SK-N-SH treated with all-trans-retinoic acid at 6 μM for 48 hours (cell line): ENCODE measurements at regions not wholly inside any gene's neighbourhood (a gene's known extent, or its start where the extent isn't known, plus 50 kb on each side); places are given as distances from the start of the nearest gene placed in this dataset.

Experiments used
- ATAC-seq: fragments of 200-7000 bp; cut with Tn5 transposase; 3 replicates; pipeline ENCODE4 v1.9.1; 2020; ENCODE audit warnings: mild to moderate bottlenecking, moderate library complexity
- ARNTL ChIP-seq: fragments of 450-650 bp; formaldehyde crosslinking; IDR thresholded peaks from 2 replicates; pipeline ENCODE4 v1.5.0; 2020; ENCODE audit warnings: low read depth, mild to moderate bottlenecking, moderate library complexity, borderline replicate concordance
- BACH2 ChIP-seq: fragments of 250-450 bp; sonication (Bioruptor Pico); IDR thresholded peaks from 2 replicates; pipeline ENCODE4 v1.9.0; 2021; ENCODE audit warnings: mild to moderate bottlenecking, borderline replicate concordance
- CSDC2 ChIP-seq: fragments of 250-450 bp; sonication (Bioruptor Pico); IDR thresholded peaks from 2 replicates; pipeline ENCODE4 v1.5.0; 2020; ENCODE audit warnings: mild to moderate bottlenecking, moderate library complexity
- ESRRG ChIP-seq: fragments of 250-450 bp; sonication (Bioruptor Pico); IDR thresholded peaks from 2 replicates; pipeline ENCODE4 v1.6.1; 2021; ENCODE audit warnings: mild to moderate bottlenecking
- GLIS3 ChIP-seq: fragments of 250-450 bp; sonication (Bioruptor Pico); IDR thresholded peaks from 2 replicates; pipeline ENCODE4 v1.5.0; 2020; ENCODE audit warnings: mild to moderate bottlenecking, moderate library complexity
- ISL1 ChIP-seq: fragments of 250-450 bp; sonication (Bioruptor Pico); IDR thresholded peaks from 2 replicates; pipeline ENCODE4 v2.1.2; 2022; ENCODE audit warnings: mild to moderate bottlenecking, moderate library complexity
- OSR1 ChIP-seq: fragments of 250-450 bp; sonication (Bioruptor Pico); IDR thresholded peaks from 2 replicates; pipeline ENCODE4 v1.8.0; 2022; ENCODE audit warnings: moderate library complexity, mild to moderate bottlenecking, inconsistent platforms
- PPARA ChIP-seq: fragments of 250-450 bp; sonication (Bioruptor Pico); IDR thresholded peaks from 2 replicates; pipeline ENCODE4 v1.5.0; 2020; ENCODE audit warnings: mild to moderate bottlenecking, borderline replicate concordance
- RARB ChIP-seq: fragments of 250-450 bp; sonication (Bioruptor Pico); IDR thresholded peaks from 2 replicates; pipeline ENCODE4 v1.8.0; 2021; ENCODE audit warnings: mild to moderate bottlenecking, moderate library complexity
- SNAI2 ChIP-seq: fragments of 250-450 bp; sonication (Bioruptor Pico); IDR thresholded peaks from 2 replicates; pipeline ENCODE4 v1.5.0; 2020; ENCODE audit warnings: mild to moderate bottlenecking, moderate library complexity
- TCF4 ChIP-seq: fragments of 250-450 bp; sonication (Bioruptor Pico); IDR thresholded peaks from 2 replicates; pipeline ENCODE4 v1.8.0; 2021; ENCODE audit warnings: mild to moderate bottlenecking, moderate library complexity, borderline replicate concordance
- TOX ChIP-seq: fragments of 250-450 bp; sonication (Bioruptor Pico); IDR thresholded peaks from 2 replicates; pipeline ENCODE4 v1.8.0; 2021; ENCODE audit warnings: mild to moderate bottlenecking, moderate library complexity, borderline replicate concordance
- ZC3H10 ChIP-seq: fragments of 250-450 bp; sonication (Bioruptor Pico); IDR thresholded peaks from 2 replicates; pipeline ENCODE4 v1.5.1; 2021; ENCODE audit warnings: mild to moderate bottlenecking, moderate library complexity
- ZFP3 ChIP-seq: fragments of 250-450 bp; sonication (Bioruptor Pico); IDR thresholded peaks from 2 replicates; pipeline ENCODE4 v1.5.0; 2020; ENCODE audit warnings: mild to moderate bottlenecking, moderate library complexity
- ZNF70 ChIP-seq: fragments of 450-650 bp; formaldehyde crosslinking; IDR thresholded peaks from 2 replicates; pipeline ENCODE4 v1.5.0; 2020; ENCODE audit warnings: mild to moderate bottlenecking, moderate library complexity
- ZNF8 ChIP-seq: fragments of 450-650 bp; formaldehyde crosslinking; IDR thresholded peaks from 2 replicates; pipeline ENCODE4 v1.5.0; 2020; ENCODE audit warnings: mild to moderate bottlenecking, moderate library complexity
- TF ChIP-seq, protein P1 (sequence below): fragments of 250-450 bp; sonication (Bioruptor Pico); IDR thresholded peaks from 2 replicates; pipeline ENCODE4 v1.8.0; 2021; ENCODE audit warnings: low read depth, mild to moderate bottlenecking, moderate library complexity, borderline replicate concordance
- TF ChIP-seq, protein P2 (sequence below): fragments of 250-450 bp; sonication (Bioruptor Pico); IDR thresholded peaks from 2 replicates; pipeline ENCODE4 v1.8.0; 2020; ENCODE audit warnings: mild to moderate bottlenecking, moderate library complexity, borderline replicate concordance
- TF ChIP-seq, protein P3 (sequence below): fragments of 250-450 bp; sonication (Bioruptor Pico); IDR thresholded peaks from 2 replicates; pipeline ENCODE4 v1.5.0; 2020; ENCODE audit warnings: mild to moderate bottlenecking, moderate library complexity
- TF ChIP-seq, protein P4 (sequence below): fragments of 250-450 bp; sonication (Bioruptor Pico); IDR thresholded peaks from 2 replicates; pipeline ENCODE4 v1.5.1; 2020; ENCODE audit warnings: low read depth, mild to moderate bottlenecking, moderate library complexity

DNA sequence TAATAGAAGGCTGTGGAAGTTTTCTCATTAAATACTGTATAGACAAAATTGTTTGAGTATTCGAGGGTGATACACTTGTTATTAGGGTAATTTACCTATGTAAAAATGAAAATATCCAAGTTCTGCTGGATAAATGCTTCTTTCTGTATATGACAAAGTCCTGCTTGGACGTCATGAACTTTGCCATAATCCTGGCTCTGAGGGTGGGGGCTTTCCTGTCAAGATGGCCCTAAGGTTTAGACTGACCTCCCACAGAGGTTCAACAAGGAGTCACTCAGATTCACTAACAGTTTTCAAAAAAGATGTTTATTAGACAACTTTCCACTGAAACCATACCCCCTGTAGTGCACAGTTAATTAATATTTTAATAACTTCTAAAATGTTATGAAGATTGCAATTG, 52.5 kb upstream of the NABP1 start:
- ATAC-seq = no peak
- TF ChIP-seq ZNF70 (CRISPR knock-in tag) (no peak), ZFP3 (CRISPR knock-in tag) (no peak), ARNTL (no peak), ZNF8 (no peak), ZC3H10 (CRISPR knock-in tag) (no peak), TCF4 (CRISPR knock-in tag) (no peak), PPARA (CRISPR knock-in tag) (no peak), SNAI2 (CRISPR knock-in tag) (no peak), ESRRG (no peak), ISL1 (CRISPR knock-in tag) (no peak), BACH2 (CRISPR knock-in tag) (no peak), OSR1 (CRISPR knock-in tag) (no peak)
- TF ChIP-seq, protein P1, sequence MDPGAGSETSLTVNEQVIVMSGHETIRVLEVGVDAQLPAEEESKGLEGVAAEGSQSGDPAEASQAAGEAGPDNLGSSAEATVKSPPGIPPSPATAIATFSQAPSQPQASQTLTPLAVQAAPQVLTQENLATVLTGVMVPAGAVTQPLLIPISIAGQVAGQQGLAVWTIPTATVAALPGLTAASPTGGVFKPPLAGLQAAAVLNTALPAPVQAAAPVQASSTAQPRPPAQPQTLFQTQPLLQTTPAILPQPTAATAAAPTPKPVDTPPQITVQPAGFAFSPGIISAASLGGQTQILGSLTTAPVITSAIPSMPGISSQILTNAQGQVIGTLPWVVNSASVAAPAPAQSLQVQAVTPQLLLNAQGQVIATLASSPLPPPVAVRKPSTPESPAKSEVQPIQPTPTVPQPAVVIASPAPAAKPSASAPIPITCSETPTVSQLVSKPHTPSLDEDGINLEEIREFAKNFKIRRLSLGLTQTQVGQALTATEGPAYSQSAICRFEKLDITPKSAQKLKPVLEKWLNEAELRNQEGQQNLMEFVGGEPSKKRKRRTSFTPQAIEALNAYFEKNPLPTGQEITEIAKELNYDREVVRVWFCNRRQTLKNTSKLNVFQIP (CRISPR knock-in tag) = no peak
- TF ChIP-seq, protein P2, sequence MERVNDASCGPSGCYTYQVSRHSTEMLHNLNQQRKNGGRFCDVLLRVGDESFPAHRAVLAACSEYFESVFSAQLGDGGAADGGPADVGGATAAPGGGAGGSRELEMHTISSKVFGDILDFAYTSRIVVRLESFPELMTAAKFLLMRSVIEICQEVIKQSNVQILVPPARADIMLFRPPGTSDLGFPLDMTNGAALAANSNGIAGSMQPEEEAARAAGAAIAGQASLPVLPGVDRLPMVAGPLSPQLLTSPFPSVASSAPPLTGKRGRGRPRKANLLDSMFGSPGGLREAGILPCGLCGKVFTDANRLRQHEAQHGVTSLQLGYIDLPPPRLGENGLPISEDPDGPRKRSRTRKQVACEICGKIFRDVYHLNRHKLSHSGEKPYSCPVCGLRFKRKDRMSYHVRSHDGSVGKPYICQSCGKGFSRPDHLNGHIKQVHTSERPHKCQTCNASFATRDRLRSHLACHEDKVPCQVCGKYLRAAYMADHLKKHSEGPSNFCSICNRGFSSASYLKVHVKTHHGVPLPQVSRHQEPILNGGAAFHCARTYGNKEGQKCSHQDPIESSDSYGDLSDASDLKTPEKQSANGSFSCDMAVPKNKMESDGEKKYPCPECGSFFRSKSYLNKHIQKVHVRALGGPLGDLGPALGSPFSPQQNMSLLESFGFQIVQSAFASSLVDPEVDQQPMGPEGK (CRISPR knock-in tag) = no peak
- TF ChIP-seq, protein P3, sequence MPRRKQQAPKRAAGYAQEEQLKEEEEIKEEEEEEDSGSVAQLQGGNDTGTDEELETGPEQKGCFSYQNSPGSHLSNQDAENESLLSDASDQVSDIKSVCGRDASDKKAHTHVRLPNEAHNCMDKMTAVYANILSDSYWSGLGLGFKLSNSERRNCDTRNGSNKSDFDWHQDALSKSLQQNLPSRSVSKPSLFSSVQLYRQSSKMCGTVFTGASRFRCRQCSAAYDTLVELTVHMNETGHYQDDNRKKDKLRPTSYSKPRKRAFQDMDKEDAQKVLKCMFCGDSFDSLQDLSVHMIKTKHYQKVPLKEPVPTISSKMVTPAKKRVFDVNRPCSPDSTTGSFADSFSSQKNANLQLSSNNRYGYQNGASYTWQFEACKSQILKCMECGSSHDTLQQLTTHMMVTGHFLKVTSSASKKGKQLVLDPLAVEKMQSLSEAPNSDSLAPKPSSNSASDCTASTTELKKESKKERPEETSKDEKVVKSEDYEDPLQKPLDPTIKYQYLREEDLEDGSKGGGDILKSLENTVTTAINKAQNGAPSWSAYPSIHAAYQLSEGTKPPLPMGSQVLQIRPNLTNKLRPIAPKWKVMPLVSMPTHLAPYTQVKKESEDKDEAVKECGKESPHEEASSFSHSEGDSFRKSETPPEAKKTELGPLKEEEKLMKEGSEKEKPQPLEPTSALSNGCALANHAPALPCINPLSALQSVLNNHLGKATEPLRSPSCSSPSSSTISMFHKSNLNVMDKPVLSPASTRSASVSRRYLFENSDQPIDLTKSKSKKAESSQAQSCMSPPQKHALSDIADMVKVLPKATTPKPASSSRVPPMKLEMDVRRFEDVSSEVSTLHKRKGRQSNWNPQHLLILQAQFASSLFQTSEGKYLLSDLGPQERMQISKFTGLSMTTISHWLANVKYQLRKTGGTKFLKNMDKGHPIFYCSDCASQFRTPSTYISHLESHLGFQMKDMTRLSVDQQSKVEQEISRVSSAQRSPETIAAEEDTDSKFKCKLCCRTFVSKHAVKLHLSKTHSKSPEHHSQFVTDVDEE (CRISPR knock-in tag) = no peak

DNA sequence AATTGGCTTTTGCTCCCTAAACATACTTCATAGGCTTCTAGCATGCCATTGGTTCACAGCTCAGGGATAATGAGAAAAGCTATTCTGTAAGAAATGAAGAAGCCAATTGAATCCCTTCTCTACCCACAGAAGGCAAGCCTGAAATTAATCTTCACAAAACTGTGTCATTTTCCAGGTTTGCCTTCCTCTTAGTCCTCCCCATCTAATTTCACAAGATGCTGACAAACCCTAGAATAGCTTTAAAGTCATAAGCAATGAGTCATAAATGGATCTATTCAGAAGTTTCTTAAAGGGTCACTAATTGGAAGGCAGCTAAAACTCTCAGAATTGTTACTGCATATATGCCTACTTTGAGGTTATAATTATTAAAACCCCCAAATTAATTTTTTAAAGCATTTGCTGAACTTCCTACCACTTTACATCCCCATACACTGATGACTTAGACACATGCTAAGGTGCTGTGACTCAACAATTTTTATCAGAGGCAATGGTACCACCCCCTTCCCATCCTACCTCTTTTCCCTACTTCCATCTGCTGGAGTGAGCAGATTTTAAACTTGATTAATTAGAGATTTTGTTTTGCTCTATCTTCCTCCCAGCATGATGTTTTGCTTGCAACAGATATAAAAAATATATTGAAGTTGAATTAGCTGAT, 51.3 kb upstream of the NABP1 start:
- TF ChIP-seq ZC3H10 (CRISPR knock-in tag) = no peak
- TF ChIP-seq, protein P2 (CRISPR knock-in tag) = no peak
- no peak for TF ChIP-seq RARB (CRISPR knock-in tag)
- no peak for TF ChIP-seq ZNF8
- TF ChIP-seq TOX = no peak
- TF ChIP-seq CSDC2 = no peak
- TF ChIP-seq, protein P3 (CRISPR knock-in tag) = no peak
- no peak for TF ChIP-seq ZFP3 (CRISPR knock-in tag)
- no peak for TF ChIP-seq GLIS3 (CRISPR knock-in tag)
- no peak for TF ChIP-seq ISL1 (CRISPR knock-in tag)
- TF ChIP-seq ARNTL = no peak
- TF ChIP-seq PPARA (CRISPR knock-in tag) = no peak
- TF ChIP-seq SNAI2 (CRISPR knock-in tag) = no peak
- TF ChIP-seq, protein P4, sequence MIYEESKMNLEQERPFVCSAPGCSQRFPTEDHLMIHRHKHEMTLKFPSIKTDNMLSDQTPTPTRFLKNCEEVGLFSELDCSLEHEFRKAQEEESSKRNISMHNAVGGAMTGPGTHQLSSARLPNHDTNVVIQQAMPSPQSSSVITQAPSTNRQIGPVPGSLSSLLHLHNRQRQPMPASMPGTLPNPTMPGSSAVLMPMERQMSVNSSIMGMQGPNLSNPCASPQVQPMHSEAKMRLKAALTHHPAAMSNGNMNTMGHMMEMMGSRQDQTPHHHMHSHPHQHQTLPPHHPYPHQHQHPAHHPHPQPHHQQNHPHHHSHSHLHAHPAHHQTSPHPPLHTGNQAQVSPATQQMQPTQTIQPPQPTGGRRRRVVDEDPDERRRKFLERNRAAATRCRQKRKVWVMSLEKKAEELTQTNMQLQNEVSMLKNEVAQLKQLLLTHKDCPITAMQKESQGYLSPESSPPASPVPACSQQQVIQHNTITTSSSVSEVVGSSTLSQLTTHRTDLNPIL (CRISPR knock-in tag) = no peak
- ATAC-seq = peak; percentile 65
